OCI-LY3 (cell line): ENCODE measurements at regions not wholly inside any gene's neighbourhood (a gene's known extent, or its start where the extent isn't known, plus 50 kb on each side); places are given as distances from the start of the nearest gene placed in this dataset.

Experiments used
- H2AFZ ChIP-seq: fragments of 200-600, 300-600 bp; shearing (Covaris generic); 2 replicates; pipeline ENCODE4 v1.6.0; 2014; ENCODE audit warnings: antibody characterized with exemption, low read depth, low read length
- H3K27ac ChIP-seq: fragments of 200-600, 300-600 bp; sonication (generic); 2 replicates; pipeline ENCODE4 v1.5.1; 2014; ENCODE audit warnings: mild to moderate bottlenecking, low read length, moderate library complexity, mixed read lengths
- H3K27me3 ChIP-seq: fragments of 200-600, 300-600 bp; sonication (generic); 2 replicates; pipeline ENCODE4 v1.6.1; 2014; ENCODE audit warnings: low read depth, low read length, mixed read lengths
- H3K36me3 ChIP-seq: fragments of 200-600, 300-600 bp; sonication (generic); replicated peaks from 2 replicates; pipeline ENCODE3; 2014; ENCODE audit warnings: low read depth, low read length, mixed read lengths
- H3K4me1 ChIP-seq: fragments of 300-600, 200-600 bp; sonication (generic); 2 replicates; pipeline ENCODE4 v1.6.1; 2014; ENCODE audit warnings: low read length, mixed read lengths
- H3K4me2 ChIP-seq: fragments of 200-600, 300-600 bp; sonication (generic); 2 replicates; pipeline ENCODE4 v1.6.1; 2014; ENCODE audit warnings: low read length, mixed read lengths
- H3K4me3 ChIP-seq: fragments of 300-600, 200-600 bp; sonication (generic); 2 replicates; pipeline ENCODE4 v1.5.1; 2014; ENCODE audit warnings: antibody characterized with exemption, mild to moderate bottlenecking, low read length, moderate library complexity
- H3K79me2 ChIP-seq: fragments of 300-600, 200-600 bp; shearing (Covaris generic); 2 replicates; pipeline ENCODE4 v1.6.1; 2014; ENCODE audit warnings: mild to moderate bottlenecking, low read length, mixed read lengths
- H3K9ac ChIP-seq: fragments of 300-600, 200-600 bp; shearing (Covaris generic); 2 replicates; pipeline ENCODE4 v1.6.0; 2014; ENCODE audit warnings: mild to moderate bottlenecking, low read length, moderate library complexity
- H3K9me3 ChIP-seq: fragments of 200-600, 300-600 bp; shearing (Covaris generic); 2 replicates; pipeline ENCODE4 v1.6.1; 2014; ENCODE audit warnings: low read length, mixed read lengths; ENCODE audit not compliant: insufficient read depth
- H4K20me1 ChIP-seq: fragments of 200-600, 300-600 bp; sonication (generic); 2 replicates; pipeline ENCODE4 v1.6.1; 2016; ENCODE audit warnings: low read length, mixed read lengths; ENCODE audit not compliant: insufficient read depth
- EZH2phosphoT487 ChIP-seq: fragments of 200-600 bp; shearing (Covaris generic); IDR thresholded peaks from 2 replicates; pipeline ENCODE4 v1.6.1; 2018; ENCODE audit warnings: antibody characterized with exemption, mixed run types, low read depth
- TF ChIP-seq, protein P1 (sequence below): fragments of 200-600, 300-600 bp; sonication (generic); IDR thresholded peaks from 2 replicates; pipeline ENCODE4 v1.5.1; 2014; ENCODE audit warnings: antibody characterized with exemption, low read length, low read depth

DNA sequence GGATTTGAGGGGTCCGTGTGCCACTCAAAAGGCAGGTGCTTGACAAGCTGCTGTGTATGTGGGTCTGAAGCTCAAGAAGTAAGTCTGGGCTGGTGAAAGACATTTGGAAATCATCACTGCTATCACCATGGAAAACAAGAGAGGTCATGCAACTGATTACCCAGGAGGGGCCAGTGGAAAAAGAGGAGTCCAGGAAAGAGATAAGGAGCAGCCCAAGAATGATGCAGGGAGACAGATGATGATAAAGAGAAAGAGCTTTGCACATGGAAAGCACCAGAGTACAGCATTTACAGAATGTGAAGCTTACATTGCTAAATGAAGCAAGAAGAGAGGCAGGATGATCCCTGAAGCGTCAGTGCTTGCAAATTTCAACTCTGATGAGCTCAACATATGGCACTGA lies 203.2 kb downstream of the SETD4 start:
- no peaks in the 10 kb centered on the region for H3K79me2 ChIP-seq

DNA sequence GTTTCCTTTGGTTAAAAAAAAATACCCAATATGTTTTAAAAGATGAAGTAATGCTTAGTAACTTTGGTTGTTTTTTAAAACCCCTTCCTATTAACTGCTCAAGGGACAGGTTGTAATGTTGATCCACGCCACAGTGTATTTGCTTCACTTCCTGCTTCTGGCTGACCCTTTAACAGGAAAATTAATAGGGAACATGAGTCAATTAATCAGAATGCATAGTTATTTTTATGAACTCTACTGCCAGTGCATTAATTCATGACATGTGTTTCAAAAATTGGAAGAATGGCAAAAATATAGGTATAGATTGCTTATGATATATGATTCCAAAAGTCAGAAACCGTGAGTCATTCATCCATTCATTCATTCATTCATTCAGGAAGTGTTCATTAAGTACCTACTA lies 204.8 kb downstream of the SETD4 start:
- no peak for TF ChIP-seq EZH2phosphoT487
- no peaks in the 10 kb centered on the region for H3K79me2 ChIP-seq
- no peaks in the 10 kb centered on the region for H4K20me1 ChIP-seq
- no peak overlapping the region for H3K4me3 ChIP-seq
- no peak overlapping the region for H3K9ac ChIP-seq
- H3K27ac ChIP-seq, result no peak overlapping the region
- H2AFZ ChIP-seq, result no peak overlapping the region
- H3K4me2 ChIP-seq, result no peak overlapping the region
- no peaks in the 10 kb centered on the region for H3K36me3 ChIP-seq
- peaks cover 6% of the 10 kb centered on the region; the same call in 1 of the 2 replicates for H3K27me3 ChIP-seq
- no peaks in the 10 kb centered on the region for H3K9me3 ChIP-seq
- peaks cover 6% of the 10 kb centered on the region for H3K4me1 ChIP-seq

More for the DNA sequence above, 203.2 kb downstream of the SETD4 start:
- Histone ChIP-seq H3K27ac (no peak overlapping the region), H2AFZ (no peak overlapping the region), H3K4me1 (no peaks in the 10 kb centered on the region), H3K4me2 (no peak overlapping the region), H3K9ac (no peak overlapping the region), H3K9me3 (no peaks in the 10 kb centered on the region), H3K36me3 (no peaks in the 10 kb centered on the region), H3K4me3 (no peak overlapping the region), H4K20me1 (no peaks in the 10 kb centered on the region), H3K27me3 (peaks cover 9% of the 10 kb centered on the region; the same call in 1 of the 2 replicates)
- TF ChIP-seq, protein P1, sequence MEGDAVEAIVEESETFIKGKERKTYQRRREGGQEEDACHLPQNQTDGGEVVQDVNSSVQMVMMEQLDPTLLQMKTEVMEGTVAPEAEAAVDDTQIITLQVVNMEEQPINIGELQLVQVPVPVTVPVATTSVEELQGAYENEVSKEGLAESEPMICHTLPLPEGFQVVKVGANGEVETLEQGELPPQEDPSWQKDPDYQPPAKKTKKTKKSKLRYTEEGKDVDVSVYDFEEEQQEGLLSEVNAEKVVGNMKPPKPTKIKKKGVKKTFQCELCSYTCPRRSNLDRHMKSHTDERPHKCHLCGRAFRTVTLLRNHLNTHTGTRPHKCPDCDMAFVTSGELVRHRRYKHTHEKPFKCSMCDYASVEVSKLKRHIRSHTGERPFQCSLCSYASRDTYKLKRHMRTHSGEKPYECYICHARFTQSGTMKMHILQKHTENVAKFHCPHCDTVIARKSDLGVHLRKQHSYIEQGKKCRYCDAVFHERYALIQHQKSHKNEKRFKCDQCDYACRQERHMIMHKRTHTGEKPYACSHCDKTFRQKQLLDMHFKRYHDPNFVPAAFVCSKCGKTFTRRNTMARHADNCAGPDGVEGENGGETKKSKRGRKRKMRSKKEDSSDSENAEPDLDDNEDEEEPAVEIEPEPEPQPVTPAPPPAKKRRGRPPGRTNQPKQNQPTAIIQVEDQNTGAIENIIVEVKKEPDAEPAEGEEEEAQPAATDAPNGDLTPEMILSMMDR, result no peak
- TF ChIP-seq EZH2phosphoT487, result no peak

- H3K9me3 ChIP-seq, result no peaks in the 10 kb centered on the region
- H3K36me3 ChIP-seq, result no peaks in the 10 kb centered on the region
- no peak overlapping the region for H3K27ac ChIP-seq
- TF ChIP-seq, protein P1, result no peak
- no peaks in the 10 kb centered on the region for H3K27me3 ChIP-seq
- H4K20me1 ChIP-seq, result no peaks in the 10 kb centered on the region
- H3K9ac ChIP-seq, result no peak overlapping the region
- peaks cover 17% of the 10 kb centered on the region for H3K4me1 ChIP-seq
- H3K4me3 ChIP-seq, result no peak overlapping the region
- no peak overlapping the region for H3K4me2 ChIP-seq
- no peak overlapping the region for H2AFZ ChIP-seq
- no peaks in the 10 kb centered on the region for H3K79me2 ChIP-seq
Observed at GRCh38 chr21:35854281-35854680, 206.0 kb downstream of the SETD4 start.

DNA sequence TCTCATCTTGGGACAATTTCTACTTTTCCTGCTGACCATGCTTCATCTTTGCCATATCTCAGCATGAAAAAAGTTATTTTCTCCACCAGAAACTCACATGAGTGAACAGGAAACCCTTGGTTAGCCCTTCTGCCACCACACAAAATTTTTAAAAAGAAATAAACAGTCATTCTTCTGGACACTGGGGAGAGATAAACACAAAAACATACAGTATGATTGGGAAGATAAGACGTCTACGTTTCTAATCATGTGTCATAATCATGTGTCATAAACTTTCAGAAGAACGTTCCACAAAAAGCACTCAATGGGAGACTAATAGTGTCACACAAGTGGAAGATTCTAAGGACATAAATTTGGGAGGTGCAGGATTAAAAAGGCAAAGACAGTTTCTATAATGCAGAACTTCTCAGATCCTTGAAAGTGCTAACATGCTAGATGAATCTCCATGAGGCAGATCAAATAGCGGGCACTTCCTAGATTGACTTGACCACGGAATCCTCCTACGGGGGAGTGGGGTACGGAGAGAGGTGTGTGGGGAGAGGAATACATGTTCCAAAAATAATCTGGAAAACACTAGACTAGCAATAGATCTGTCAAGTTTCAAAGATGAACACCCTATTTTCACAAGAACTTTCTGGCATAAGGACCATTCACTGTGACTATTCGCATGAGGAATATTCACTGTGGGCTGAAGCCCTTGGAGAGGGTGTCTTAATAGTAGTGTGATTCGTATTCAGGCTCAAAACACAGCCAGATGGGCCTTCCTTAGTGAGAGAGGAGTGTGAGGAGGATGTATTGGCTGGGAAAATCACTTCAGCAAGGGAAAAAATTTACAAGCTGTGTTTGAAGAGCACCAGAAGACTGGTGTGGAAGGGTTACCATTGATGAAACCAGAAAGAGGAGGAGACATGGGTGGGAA lies 206.7 kb downstream of the SETD4 start:
- H4K20me1 ChIP-seq, result no peaks in the 10 kb centered on the region
- H3K27ac ChIP-seq, result no peak overlapping the region
- H3K9ac ChIP-seq, result no peak overlapping the region
- TF ChIP-seq, protein P1, result no peak
- TF ChIP-seq EZH2phosphoT487, result no peak
- H3K4me2 ChIP-seq, result no peak overlapping the region
- H3K9me3 ChIP-seq, result no peaks in the 10 kb centered on the region
- no peaks in the 10 kb centered on the region for H3K79me2 ChIP-seq
- no peaks in the 10 kb centered on the region for H3K36me3 ChIP-seq
- peaks cover 17% of the 10 kb centered on the region for H3K4me1 ChIP-seq
- no peaks in the 10 kb centered on the region for H3K27me3 ChIP-seq
- no peak overlapping the region for H3K4me3 ChIP-seq
- H2AFZ ChIP-seq, result no peak overlapping the region
